Dendritic cell treated with granulocyte-macrophage colony-stimulating factor and Interleukin-4, amounts not matched to agents 40 ng/mL and 50 ng/mL, for 4 days (primary cell): ENCODE measurements at regions not wholly inside any gene's neighbourhood (a gene's known extent, or its start where the extent isn't known, plus 50 kb on each side); places are given as distances from the start of the nearest gene placed in this dataset.
"Not testable (repeated sequence)": the region's sequence is repeated elsewhere in the genome, so short reads cannot be mapped to it uniquely, and the experiment has no call there.

ENCODE experiments used
- H3K27ac Mint-ChIP-seq: one replicate; pipeline ENCODE4 v1.8.0; 2022; ENCODE audit warnings: mild to moderate bottlenecking, mixed read lengths
- H3K27me3 Mint-ChIP-seq: one replicate; pipeline ENCODE4 v1.8.0; 2022; ENCODE audit warnings: mild to moderate bottlenecking, mixed read lengths
- H3K36me3 Mint-ChIP-seq: one replicate; pipeline ENCODE4 v1.8.0; 2022; ENCODE audit warnings: low read depth, mixed read lengths
- H3K4me1 Mint-ChIP-seq: one replicate; pipeline ENCODE4 v1.8.0; 2022; ENCODE audit warnings: low read depth, mixed read lengths
- H3K4me3 Mint-ChIP-seq: one replicate; pipeline ENCODE4 v1.8.0; 2022; ENCODE audit warnings: mild to moderate bottlenecking, moderate library complexity, mixed read lengths
- H3K9me3 Mint-ChIP-seq: one replicate; pipeline ENCODE4 v1.8.0; 2022; ENCODE audit warnings: mixed read lengths
- intact Hi-C: fragments of 100-400 bp; cut with micrococcal nuclease; formaldehyde crosslinking; loops from one replicate; pipeline ENCODE4 v1.15.0; 2022

DNA sequence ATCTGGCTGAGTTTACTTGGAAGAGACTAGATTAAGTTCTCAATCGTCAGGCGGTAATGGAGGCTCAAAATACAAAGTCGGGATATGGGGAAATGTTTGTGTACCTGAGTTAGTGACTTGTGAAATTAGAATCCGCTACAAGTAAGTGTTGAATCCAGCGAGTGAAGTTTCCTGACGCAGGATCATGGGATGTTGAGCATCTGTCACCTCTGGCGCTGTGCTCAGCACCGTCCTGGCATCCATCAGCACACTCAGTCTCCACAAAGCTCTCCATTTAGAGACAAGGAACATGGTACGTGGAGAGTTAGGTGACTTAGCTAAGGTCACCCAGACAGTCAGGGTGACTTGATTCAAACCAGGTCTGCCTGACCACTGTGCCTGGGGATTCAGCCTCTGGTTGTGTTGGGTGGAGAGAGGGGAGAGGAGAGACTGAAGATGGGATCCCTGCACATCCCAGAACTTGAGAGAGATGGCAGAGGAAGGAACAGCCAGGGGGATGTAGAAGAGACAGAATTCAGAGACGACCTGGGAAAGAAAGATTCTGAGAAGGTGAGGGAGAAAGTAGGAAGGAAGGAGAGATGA lies 251.2 kb downstream of the ACKR3 start:
- peaks cover 20% of the 10 kb centered on the region for H3K9me3 Mint-ChIP-seq
- H3K36me3 Mint-ChIP-seq: no peaks in the 10 kb centered on the region
- intact Hi-C loops: no loop called here

DNA sequence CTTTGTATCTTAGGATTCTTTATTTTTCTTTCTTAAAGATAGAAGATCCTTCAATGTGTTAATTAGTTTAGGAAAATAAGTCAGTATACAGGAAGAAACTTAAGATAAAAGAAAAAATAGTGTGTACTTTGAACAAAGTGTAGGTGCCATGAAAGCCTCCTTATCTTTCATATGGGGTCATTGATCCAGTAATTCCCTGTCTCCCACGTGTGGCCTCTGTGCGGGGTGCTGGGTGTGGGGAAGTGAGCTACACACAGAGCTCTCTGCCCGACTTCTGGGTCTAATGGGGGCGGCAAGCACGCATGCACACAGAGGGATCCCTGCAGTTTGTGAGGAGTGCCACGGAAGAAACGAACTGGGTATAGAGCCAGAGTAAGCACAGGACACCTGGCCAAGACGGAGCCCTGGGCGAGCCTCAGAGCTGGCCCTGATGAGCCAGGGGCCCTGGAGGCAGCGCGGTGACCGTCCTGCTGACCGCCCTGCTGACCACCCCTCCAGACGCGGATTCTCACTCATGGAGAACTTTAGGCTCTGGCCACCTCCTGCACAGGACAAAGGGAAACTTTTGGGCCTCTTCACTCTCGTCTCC lies 253.5 kb downstream of the ACKR3 start:
- H3K9me3 Mint-ChIP-seq: peaks cover 20% of the 10 kb centered on the region
- no peak overlapping the region for H3K4me3 Mint-ChIP-seq
- intact Hi-C loops: no loop called here
- H3K36me3 Mint-ChIP-seq: no peaks in the 10 kb centered on the region
- peaks cover 44% of the 10 kb centered on the region for H3K27me3 Mint-ChIP-seq
- H3K27ac Mint-ChIP-seq: no peak overlapping the region
- H3K4me1 Mint-ChIP-seq: no peaks in the 10 kb centered on the region

More for the DNA sequence above, 251.2 kb downstream of the ACKR3 start:
- Mint-ChIP-seq H3K27me3 (peaks cover 48% of the 10 kb centered on the region), H3K4me3 (no peak overlapping the region), H3K4me1 (no peaks in the 10 kb centered on the region), H3K27ac (no peak overlapping the region)

DNA sequence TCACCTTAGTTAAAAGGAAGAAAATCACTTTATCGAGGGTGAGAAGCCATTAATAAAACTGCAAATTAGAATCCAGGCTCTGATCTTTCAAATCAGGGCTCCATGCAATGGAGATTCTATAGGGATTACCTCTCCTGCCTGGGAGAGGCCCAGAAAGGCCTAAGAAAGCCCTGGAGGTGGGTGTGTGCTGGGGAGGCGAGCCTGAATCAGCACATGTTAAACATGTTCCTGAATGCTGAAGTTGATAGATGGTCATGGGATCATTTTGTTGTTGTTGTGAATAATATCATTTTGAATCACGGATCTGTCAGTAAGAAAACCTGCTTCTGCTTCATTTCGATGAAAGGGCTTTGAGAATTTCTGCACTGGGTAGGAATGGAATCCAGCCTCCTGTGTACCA lies 254.3 kb downstream of the ACKR3 start:
- Mint-ChIP-seq H3K27me3 (peaks cover 41% of the 10 kb centered on the region), H3K4me3 (no peak overlapping the region), H3K27ac (no peak overlapping the region), H3K9me3 (peaks cover 20% of the 10 kb centered on the region), H3K4me1 (no peaks in the 10 kb centered on the region), H3K36me3 (no peaks in the 10 kb centered on the region)
- intact Hi-C loops: no loop called here

DNA sequence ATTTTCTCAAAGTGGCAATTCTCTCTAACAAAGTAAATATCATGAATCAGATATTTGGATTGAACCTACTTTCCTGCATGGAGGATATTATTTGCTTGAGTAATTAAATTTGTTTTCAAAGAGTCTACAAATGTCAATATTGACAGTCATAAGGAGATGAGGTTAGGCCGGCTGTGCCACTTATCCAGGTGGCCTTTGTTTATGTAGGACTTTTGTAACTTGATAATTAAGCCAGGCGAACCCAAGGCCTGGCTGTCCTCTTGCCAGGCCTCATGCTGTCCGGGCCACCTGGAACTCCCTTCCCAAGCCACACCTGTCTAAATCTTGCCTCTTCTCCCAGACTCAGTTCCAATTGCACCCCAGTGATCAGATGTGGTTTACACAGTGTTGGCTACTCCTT lies 255.2 kb downstream of the ACKR3 start:
- no peak overlapping the region for H3K27ac Mint-ChIP-seq
- H3K4me3 Mint-ChIP-seq: no peak overlapping the region
- peaks cover 20% of the 10 kb centered on the region for H3K9me3 Mint-ChIP-seq
- intact Hi-C loops: no loop called here
- H3K27me3 Mint-ChIP-seq: peaks cover 39% of the 10 kb centered on the region
- no peaks in the 10 kb centered on the region for H3K4me1 Mint-ChIP-seq
- H3K36me3 Mint-ChIP-seq: no peaks in the 10 kb centered on the region

DNA sequence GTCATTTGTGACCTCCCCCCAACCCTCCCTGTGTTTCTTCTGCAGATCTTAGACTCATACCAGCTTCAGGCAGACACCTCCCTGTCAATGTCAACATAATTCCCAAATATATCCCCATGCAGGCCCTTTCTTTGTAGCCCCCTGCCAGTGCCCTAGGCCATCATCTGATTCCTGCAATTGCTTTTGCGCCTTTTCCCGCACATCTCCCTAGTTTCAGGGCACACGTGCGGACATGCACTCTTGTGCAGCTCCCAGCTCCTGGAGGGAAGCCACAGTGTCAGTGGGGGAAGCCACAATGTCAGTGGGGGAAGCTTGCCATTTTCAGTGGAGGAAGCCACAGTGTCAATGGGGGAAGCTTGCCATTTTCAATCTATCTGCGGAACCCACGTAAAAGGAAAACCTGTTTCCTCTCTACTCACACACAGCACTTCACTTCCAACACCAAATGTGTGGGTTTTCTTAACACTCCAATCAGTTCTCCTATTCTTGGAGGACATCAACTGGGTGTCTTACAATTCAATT lies 256.4 kb downstream of the ACKR3 start:
- H3K27me3 Mint-ChIP-seq: peaks cover 32% of the 10 kb centered on the region
- no peak overlapping the region for H3K4me3 Mint-ChIP-seq
- intact Hi-C loops: no loop called here
- no peaks in the 10 kb centered on the region for H3K36me3 Mint-ChIP-seq
- H3K4me1 Mint-ChIP-seq: no peaks in the 10 kb centered on the region
- peaks cover 15% of the 10 kb centered on the region for H3K9me3 Mint-ChIP-seq
- H3K27ac Mint-ChIP-seq: no peak overlapping the region

DNA sequence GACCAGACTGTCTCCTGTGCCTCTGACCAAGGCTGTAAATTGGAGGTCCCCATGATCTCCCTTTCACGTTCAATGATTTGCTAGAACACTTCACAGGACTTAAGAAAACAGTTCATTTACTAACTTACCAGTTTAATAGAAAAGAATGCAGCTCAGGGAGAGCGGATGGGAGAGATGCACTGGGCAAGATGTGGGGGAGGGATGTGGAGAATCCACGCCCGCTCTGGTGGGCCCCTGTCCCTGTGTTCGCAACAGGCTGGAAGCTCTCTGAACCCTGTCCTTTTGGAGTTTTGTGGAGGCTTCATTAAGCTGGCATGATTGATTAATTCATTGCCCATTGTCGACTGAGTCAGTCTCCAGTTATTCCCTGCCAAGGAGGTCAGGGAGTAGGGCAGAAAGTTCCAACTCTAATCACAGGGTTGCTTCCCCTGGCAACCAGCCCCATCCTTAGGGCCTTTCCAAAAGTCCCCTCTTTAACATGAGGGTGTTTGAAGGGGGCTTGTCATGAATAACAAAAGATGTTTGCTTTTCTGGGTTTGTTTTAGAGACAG lies 257.1 kb downstream of the ACKR3 start:
- peaks cover 34% of the 10 kb centered on the region for H3K27me3 Mint-ChIP-seq
- no peak overlapping the region for H3K4me3 Mint-ChIP-seq
- intact Hi-C loops: no loop called here
- no peak overlapping the region for H3K27ac Mint-ChIP-seq
- no peaks in the 10 kb centered on the region for H3K36me3 Mint-ChIP-seq
- H3K9me3 Mint-ChIP-seq: peaks cover 9% of the 10 kb centered on the region
- H3K4me1 Mint-ChIP-seq: no peaks in the 10 kb centered on the region

DNA sequence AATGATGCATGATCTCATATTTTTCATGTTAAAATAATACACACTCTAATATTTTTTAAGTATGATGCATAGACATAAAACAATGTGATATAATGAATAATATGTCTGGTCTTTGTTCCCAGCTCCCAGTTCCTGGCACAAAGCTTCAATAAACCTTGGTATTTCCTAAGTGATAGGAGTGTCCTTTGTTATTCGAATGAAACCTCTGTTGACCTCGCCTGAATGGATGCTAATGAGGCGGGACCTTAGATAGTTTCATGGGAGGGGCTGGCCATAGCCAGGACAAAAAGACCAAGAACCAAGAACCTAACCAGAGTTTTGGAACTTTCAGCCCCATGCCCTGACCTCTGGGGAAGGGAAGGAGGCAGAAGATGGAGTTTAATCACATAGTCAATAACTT lies 257.7 kb upstream of the COPS8 start:
- intact Hi-C loops: no loop called here

DNA sequence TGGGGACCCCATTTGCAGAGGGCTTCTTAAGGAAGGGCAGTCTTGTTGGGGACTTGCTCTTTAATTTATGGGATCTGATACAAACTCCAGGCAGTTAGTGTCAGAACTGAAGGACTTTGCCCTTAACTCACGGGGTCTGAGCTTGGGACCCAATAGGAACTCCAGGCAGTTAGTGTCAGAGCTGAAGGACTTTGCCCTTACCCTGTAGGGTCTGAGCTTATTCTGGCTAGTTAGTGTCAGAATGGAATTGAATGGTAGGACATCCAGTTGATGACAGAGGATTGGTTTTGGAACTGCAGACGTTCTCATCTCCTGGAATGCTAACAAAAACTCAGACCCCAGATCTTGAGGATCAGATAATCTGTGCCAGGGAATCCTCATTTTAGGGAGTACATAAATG lies 256.9 kb upstream of the COPS8 start:
- H3K9me3 Mint-ChIP-seq: no peaks in the 10 kb centered on the region
- intact Hi-C loops: no loop called here
- H3K4me3 Mint-ChIP-seq: no peak overlapping the region

More for the DNA sequence above, 257.7 kb upstream of the COPS8 start:
- Mint-ChIP-seq H3K36me3 (no peaks in the 10 kb centered on the region), H3K27me3 (peaks cover 41% of the 10 kb centered on the region), H3K4me1 (no peaks in the 10 kb centered on the region), H3K4me3 (no peak overlapping the region), H3K9me3 (no peaks in the 10 kb centered on the region), H3K27ac (no peak overlapping the region)

DNA sequence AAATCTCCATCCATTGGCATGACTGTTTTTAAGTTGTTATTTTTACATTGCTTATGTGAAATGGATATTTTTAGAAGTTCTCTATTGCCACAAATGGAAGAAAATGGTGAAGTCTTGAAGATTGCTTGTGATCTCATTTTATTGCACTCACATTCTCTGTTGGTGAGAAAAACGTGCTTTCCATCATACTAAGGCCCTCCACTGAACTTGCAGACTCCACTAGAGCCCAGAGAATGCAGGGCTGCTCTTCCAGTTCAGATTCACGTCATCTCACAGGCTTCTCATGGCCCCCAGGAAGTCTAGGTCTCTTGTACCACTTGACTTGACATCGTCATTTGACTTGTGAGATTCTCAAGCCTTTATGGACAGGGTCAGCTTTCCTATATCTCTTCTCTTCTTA lies 254.8 kb upstream of the COPS8 start:
- no peak overlapping the region for H3K4me3 Mint-ChIP-seq
- H3K36me3 Mint-ChIP-seq: no peaks in the 10 kb centered on the region
- intact Hi-C loops: no loop called here
- peaks cover 5% of the 10 kb centered on the region for H3K9me3 Mint-ChIP-seq
- H3K27ac Mint-ChIP-seq: no peak overlapping the region
- peaks cover 2% of the 10 kb centered on the region for H3K4me1 Mint-ChIP-seq
- H3K27me3 Mint-ChIP-seq: peaks cover 52% of the 10 kb centered on the region

More for the DNA sequence above, 256.9 kb upstream of the COPS8 start:
- Mint-ChIP-seq H3K27ac (no peak overlapping the region), H3K4me1 (no peaks in the 10 kb centered on the region), H3K27me3 (peaks cover 41% of the 10 kb centered on the region), H3K36me3 (no peaks in the 10 kb centered on the region)

DNA sequence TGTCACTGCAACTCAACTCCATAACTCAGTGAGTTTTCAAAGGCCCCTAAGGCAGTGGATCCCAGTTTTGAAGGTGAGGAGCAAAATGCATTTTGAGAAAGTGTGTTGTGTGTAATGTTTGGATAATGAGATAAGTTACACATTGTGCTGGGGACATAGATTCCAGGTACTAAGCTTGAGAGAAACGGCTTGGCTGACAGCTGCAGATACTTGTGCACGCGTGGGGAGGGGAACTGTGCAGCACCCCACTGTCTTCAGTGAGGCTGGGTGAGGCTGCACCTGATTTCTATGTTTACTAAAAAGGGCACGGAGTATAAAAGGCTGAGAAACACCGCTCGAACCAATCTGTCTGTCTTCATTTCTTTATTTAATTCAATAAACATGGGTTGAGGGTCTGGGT lies 254.0 kb upstream of the COPS8 start:
- Mint-ChIP-seq H3K4me3 (no peak overlapping the region), H3K27ac (no peak overlapping the region)

DNA sequence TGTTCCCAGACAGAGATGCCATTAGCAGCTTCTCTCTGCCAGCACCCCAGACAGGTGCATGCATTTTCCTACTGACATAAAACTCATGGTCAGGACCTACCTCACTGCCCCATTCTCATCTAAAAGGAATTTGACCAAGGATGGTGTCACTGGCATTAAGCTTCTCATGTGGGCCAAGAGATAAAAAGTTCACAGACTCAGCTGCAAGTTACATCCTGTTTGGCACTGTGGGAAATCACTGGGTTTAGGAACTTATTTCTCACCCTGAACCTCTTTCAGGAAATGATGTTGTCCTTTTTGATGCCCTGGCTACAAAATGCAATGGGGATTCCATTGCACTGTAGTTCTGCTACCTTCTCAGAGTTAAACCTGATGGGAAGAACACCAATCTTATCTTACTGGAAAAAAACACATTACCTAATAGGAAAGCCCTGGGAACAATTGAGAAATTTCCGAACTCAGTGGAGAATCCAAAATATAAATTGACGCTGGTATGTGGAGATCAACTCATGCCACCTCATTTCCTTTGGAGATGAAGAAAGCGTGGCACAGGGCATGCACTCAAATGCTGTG lies 252.1 kb upstream of the COPS8 start:
- Mint-ChIP-seq H3K36me3 (no peaks in the 10 kb centered on the region), H3K27me3 (peaks cover 62% of the 10 kb centered on the region), H3K4me1 (peaks cover 13% of the 10 kb centered on the region), H3K27ac (no peak overlapping the region), H3K9me3 (peaks cover 5% of the 10 kb centered on the region), H3K4me3 (no peak overlapping the region)
- intact Hi-C loops: no loop called here

More for the DNA sequence above, 254.0 kb upstream of the COPS8 start:
- H3K27me3 Mint-ChIP-seq: peaks cover 53% of the 10 kb centered on the region
- peaks cover 10% of the 10 kb centered on the region for H3K4me1 Mint-ChIP-seq
- peaks cover 5% of the 10 kb centered on the region for H3K9me3 Mint-ChIP-seq
- intact Hi-C loops: no loop called here
- H3K36me3 Mint-ChIP-seq: no peaks in the 10 kb centered on the region

DNA sequence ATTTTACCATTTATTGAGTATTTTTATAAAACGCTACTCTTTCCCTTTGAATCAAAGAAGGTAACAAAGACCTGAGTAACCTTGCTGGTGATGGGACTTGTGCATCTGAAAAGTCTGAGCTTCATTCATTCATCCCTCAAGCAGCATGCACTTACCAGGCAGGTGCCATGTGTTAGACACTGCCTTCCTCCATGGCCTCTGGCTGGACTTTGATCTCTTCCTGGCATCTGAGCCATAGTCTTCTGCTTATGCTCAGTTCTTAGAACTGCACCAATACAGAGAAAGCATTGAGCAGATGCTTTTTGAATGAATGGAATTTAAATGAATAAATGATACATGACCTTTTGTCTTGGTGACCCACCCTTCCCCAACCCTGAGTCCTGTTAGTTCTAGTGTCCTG lies 251.4 kb upstream of the COPS8 start:
- H3K27ac Mint-ChIP-seq: no peak overlapping the region
- H3K36me3 Mint-ChIP-seq: no peaks in the 10 kb centered on the region
- H3K9me3 Mint-ChIP-seq: peaks cover 5% of the 10 kb centered on the region
- H3K27me3 Mint-ChIP-seq: peaks cover 56% of the 10 kb centered on the region
- intact Hi-C loops: no loop called here
- no peak overlapping the region for H3K4me3 Mint-ChIP-seq
- peaks cover 13% of the 10 kb centered on the region for H3K4me1 Mint-ChIP-seq

DNA sequence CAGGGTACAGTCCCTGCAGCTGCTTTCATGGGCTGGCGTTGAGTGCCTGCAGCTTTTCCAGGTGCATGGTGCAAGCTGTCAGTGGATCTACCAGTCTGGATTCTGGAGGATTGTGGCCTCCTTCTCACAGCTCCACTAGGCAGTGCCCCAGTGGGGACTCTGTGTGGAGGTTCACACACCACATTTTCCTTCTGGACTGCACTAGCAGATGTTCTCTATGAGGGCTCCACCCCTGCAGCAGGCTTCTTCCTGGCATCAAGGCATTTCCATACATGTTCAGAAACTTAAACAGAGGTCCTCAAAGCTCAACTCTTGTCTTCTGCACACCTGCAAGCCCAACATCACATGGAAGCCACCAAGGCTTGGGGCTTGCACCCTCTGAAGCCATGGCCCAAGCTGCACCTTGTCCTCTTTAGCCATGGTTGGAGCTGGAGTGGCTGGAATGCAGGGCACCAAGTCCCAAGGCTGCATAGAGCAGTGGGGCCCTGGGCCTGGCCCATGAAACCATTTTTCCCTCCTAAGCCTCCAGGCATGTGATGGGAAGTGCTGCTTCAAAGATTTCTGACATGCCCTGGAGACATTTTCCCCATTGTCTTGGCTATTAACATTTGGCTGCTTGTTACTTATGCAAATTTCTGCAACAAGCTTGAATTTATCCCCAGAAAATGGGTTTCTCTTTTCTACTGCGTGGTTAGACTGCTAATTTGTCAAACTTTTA lies 250.2 kb upstream of the COPS8 start:
- intact Hi-C loops: no loop called here

DNA sequence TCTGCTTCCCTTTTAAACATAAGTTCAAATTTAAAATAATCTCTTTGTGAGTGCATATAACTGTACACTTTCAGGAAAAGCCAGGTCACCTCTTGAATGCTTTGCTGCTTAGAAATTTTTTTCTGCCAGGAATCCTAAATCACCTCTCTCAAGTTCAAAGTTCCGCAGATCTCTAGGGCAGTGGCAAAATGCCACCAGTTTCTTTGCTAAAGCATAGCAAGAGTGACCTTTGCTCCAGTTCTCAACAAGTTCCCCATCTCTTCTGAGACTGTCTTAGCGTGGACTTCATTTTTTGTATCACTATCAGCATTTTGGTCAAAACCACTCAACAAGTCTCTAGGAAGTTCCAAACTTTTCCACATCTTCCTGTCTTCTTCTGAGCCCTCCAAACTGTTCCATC lies 249.7 kb upstream of the COPS8 start:
- H3K36me3 Mint-ChIP-seq, H3K9me3 Mint-ChIP-seq, H3K4me3 Mint-ChIP-seq, H3K27ac Mint-ChIP-seq, intact Hi-C loops: not testable (repeated sequence)
- Mint-ChIP-seq H3K4me1 (peaks cover 13% of the 10 kb centered on the region), H3K27me3 (peaks cover 63% of the 10 kb centered on the region)

More for the DNA sequence above, 250.2 kb upstream of the COPS8 start:
- peaks cover 13% of the 10 kb centered on the region for H3K4me1 Mint-ChIP-seq
- no peak overlapping the region for H3K27ac Mint-ChIP-seq
- H3K27me3 Mint-ChIP-seq: peaks cover 60% of the 10 kb centered on the region
- H3K9me3 Mint-ChIP-seq: peaks cover 5% of the 10 kb centered on the region
- H3K4me3 Mint-ChIP-seq: no peak overlapping the region
- no peaks in the 10 kb centered on the region for H3K36me3 Mint-ChIP-seq
